ENCODE measurements at regions not wholly inside any gene's neighbourhood (a gene's known extent, or its start where the extent isn't known, plus 50 kb on each side); places are given as distances from the start of the nearest gene placed in this dataset.

DNA sequence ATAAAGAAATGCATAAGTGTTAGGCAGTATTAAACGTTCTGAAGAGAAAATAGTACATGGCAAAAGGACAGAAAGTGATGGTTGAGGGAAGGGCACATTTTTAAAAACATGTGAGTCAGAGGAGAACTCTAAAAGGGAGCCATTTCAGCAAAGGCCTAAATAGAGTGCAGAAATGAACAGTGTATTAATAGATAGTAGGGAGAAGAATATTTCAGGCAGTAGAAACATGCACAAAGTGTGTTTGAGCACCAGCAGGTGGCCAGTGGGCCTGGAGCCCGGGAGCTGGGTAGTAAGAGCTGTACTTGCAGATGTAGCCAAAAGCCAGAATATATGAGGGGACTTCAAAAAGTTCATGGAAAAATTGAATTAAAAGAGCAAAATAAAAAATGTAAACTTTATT lies 288.1 kb upstream of the FIGN start:
- no peaks in the 10 kb centered on the region for H3K36me3 ChIP-seq (replicated peaks; ENCODE audit: low read depth, low read length)
- H3K4me3 ChIP-seq (ENCODE audit: low read length) = no peak overlapping the region
- H3K27me3 ChIP-seq (ENCODE audit: low read depth, low read length) = no peaks in the 10 kb centered on the region
- H3K4me1 ChIP-seq (ENCODE audit: low read length) = no peaks in the 10 kb centered on the region
- H4K20me1 ChIP-seq (ENCODE audit: insufficient read depth, low read length) = no peaks in the 10 kb centered on the region
- no peak overlapping the region for H3K9ac ChIP-seq (ENCODE audit: low read length)
- H3K9me3 ChIP-seq (ENCODE audit: insufficient read depth, low read length) = no peaks in the 10 kb centered on the region
- no peak overlapping the region for H3K4me2 ChIP-seq (ENCODE audit: low read length)
- TF ChIP-seq, protein P1, sequence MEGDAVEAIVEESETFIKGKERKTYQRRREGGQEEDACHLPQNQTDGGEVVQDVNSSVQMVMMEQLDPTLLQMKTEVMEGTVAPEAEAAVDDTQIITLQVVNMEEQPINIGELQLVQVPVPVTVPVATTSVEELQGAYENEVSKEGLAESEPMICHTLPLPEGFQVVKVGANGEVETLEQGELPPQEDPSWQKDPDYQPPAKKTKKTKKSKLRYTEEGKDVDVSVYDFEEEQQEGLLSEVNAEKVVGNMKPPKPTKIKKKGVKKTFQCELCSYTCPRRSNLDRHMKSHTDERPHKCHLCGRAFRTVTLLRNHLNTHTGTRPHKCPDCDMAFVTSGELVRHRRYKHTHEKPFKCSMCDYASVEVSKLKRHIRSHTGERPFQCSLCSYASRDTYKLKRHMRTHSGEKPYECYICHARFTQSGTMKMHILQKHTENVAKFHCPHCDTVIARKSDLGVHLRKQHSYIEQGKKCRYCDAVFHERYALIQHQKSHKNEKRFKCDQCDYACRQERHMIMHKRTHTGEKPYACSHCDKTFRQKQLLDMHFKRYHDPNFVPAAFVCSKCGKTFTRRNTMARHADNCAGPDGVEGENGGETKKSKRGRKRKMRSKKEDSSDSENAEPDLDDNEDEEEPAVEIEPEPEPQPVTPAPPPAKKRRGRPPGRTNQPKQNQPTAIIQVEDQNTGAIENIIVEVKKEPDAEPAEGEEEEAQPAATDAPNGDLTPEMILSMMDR (IDR thresholded peaks at IDR 0.05; ENCODE audit: low read depth, low read length) = no peak
- TF ChIP-seq EZH2phosphoT487 (IDR thresholded peaks at IDR 0.05; ENCODE audit: low read depth) = no peak
- no peak overlapping the region for H2AFZ ChIP-seq (ENCODE audit: low read depth, low read length)
- no peaks in the 10 kb centered on the region for H3K79me2 ChIP-seq (ENCODE audit: low read length)
- no peak overlapping the region for H3K27ac ChIP-seq (ENCODE audit: low read length)

- Histone ChIP-seq H4K20me1 (ENCODE audit: insufficient read depth, low read length) (no peaks in the 10 kb centered on the region), H3K27me3 (ENCODE audit: low read depth, low read length) (peaks cover 34% of the 10 kb centered on the region), H3K4me1 (ENCODE audit: low read length) (peaks cover 16% of the 10 kb centered on the region; the same call in 1 of the 2 replicates), H3K27ac (ENCODE audit: low read length) (no peak overlapping the region), H3K9me3 (ENCODE audit: insufficient read depth, low read length) (no peaks in the 10 kb centered on the region), H3K4me3 (ENCODE audit: low read length) (peak overlapping the region; percentile 69), H3K36me3 (replicated peaks; ENCODE audit: low read depth, low read length) (no peaks in the 10 kb centered on the region), H2AFZ (ENCODE audit: low read depth, low read length) (peak overlapping the region; percentile 17; the same call in 1 of the 2 replicates), H3K4me2 (ENCODE audit: low read length) (peak overlapping the region; percentile 84), H3K9ac (ENCODE audit: low read length) (no peak overlapping the region), H3K79me2 (ENCODE audit: low read length) (no peaks in the 10 kb centered on the region)
- no peak for TF ChIP-seq EZH2phosphoT487 (IDR thresholded peaks at IDR 0.05; ENCODE audit: low read depth)
- TF ChIP-seq, protein P1 (IDR thresholded peaks at IDR 0.05; ENCODE audit: low read depth, low read length) = no peak
Measured at GRCh38 chr2:164015328-164016123, 279.7 kb upstream of the FIGN start.

- Histone ChIP-seq H3K4me1 (ENCODE audit: low read length) (peaks cover 20% of the 10 kb centered on the region), H3K79me2 (ENCODE audit: low read length) (no peaks in the 10 kb centered on the region), H3K27me3 (ENCODE audit: low read depth, low read length) (peaks cover 39% of the 10 kb centered on the region), H3K9ac (ENCODE audit: low read length) (no peak overlapping the region), H3K9me3 (ENCODE audit: insufficient read depth, low read length) (no peaks in the 10 kb centered on the region), H3K36me3 (replicated peaks; ENCODE audit: low read depth, low read length) (no peaks in the 10 kb centered on the region), H3K4me3 (ENCODE audit: low read length) (peak overlapping the region; percentile 69), H3K27ac (ENCODE audit: low read length) (no peak overlapping the region), H3K4me2 (ENCODE audit: low read length) (peak overlapping the region; percentile 84), H2AFZ (ENCODE audit: low read depth, low read length) (no peak overlapping the region), H4K20me1 (ENCODE audit: insufficient read depth, low read length) (no peaks in the 10 kb centered on the region)
- TF ChIP-seq EZH2phosphoT487 (IDR thresholded peaks at IDR 0.05; ENCODE audit: low read depth) = no peak
- TF ChIP-seq, protein P1 (IDR thresholded peaks at IDR 0.05; ENCODE audit: low read depth, low read length) = no peak
Measured at GRCh38 chr2:164014791-164015190, 279.0 kb upstream of the FIGN start.

DNA sequence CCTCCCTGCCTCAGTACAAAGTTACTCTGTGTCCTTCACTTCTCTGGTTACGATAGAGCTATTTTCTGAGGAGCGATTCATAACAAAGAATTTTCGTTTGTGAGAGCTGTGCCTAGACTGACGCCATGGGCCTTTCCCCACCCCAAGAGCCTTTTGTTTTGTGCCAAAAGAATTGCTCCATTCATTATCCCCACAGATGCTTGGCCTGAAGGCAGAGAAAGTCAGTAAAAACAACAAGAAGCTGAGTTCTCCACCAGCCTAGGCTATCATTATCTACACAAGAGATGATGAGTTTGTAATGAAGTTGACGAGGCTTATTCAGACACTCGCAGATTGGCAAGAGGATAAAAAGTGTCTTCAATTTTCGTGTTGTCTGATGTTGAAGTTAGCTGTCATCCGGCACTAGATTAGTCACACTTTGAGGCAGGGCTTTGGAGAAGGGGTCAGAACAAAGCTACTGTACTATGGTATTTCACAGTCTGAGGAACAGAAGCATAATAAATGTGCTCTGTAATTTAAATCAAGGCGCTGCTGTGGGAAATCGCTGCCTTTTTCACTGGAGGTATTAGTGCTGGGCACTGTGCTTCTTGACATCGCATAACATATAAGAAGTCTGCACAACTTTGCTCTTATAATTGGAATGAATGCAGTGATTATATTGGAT lies 278.4 kb upstream of the FIGN start:
- Histone ChIP-seq H2AFZ (ENCODE audit: low read depth, low read length) (no peak overlapping the region), H3K4me1 (ENCODE audit: low read length) (peaks cover 20% of the 10 kb centered on the region), H3K36me3 (replicated peaks; ENCODE audit: low read depth, low read length) (no peaks in the 10 kb centered on the region), H4K20me1 (ENCODE audit: insufficient read depth, low read length) (no peaks in the 10 kb centered on the region), H3K9me3 (ENCODE audit: insufficient read depth, low read length) (no peaks in the 10 kb centered on the region), H3K79me2 (ENCODE audit: low read length) (no peaks in the 10 kb centered on the region), H3K27me3 (ENCODE audit: low read depth, low read length) (peaks cover 44% of the 10 kb centered on the region), H3K4me2 (ENCODE audit: low read length) (no peak overlapping the region), H3K9ac (ENCODE audit: low read length) (no peak overlapping the region), H3K4me3 (ENCODE audit: low read length) (no peak overlapping the region), H3K27ac (ENCODE audit: low read length) (no peak overlapping the region)
- TF ChIP-seq, protein P1 (IDR thresholded peaks at IDR 0.05; ENCODE audit: low read depth, low read length) = no peak
- no peak for TF ChIP-seq EZH2phosphoT487 (IDR thresholded peaks at IDR 0.05; ENCODE audit: low read depth)
